ENCODE measurements at regions not wholly inside any gene's neighbourhood (a gene's known extent, or its start where the extent isn't known, plus 50 kb on each side); places are given as distances from the start of the nearest gene placed in this dataset.

DNA sequence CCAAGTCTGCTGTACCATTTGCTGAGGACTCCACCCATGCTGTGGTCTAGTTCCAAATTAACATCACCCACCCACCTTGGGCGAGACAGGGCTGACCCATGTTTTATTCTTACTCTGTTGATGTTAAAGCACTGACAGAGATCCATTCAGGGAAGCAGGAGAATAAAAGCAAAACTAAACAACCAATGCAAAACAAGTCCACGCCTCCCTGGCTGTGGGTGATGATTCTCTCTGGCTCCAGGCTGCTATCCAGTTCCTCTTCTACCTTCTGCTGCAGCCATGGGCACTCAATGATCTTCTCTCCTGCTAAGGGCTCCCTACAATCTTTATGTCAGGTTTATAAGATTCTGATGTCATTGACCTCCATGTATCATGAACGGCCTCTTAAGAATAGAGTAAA, 786.6 kb upstream of the ID2 start:
- no peak overlapping the region for H3K4me3 Mint-ChIP-seq
- ChIA-PET POLR2A (no interaction called here), CTCF (no interaction called here)
- H3K9me3 Mint-ChIP-seq: no peaks in the 10 kb centered on the region
- DNase-seq (no peak), ATAC-seq (ENCODE audit: low read depth) (no peak)
- TF ChIP-seq, protein P1, sequence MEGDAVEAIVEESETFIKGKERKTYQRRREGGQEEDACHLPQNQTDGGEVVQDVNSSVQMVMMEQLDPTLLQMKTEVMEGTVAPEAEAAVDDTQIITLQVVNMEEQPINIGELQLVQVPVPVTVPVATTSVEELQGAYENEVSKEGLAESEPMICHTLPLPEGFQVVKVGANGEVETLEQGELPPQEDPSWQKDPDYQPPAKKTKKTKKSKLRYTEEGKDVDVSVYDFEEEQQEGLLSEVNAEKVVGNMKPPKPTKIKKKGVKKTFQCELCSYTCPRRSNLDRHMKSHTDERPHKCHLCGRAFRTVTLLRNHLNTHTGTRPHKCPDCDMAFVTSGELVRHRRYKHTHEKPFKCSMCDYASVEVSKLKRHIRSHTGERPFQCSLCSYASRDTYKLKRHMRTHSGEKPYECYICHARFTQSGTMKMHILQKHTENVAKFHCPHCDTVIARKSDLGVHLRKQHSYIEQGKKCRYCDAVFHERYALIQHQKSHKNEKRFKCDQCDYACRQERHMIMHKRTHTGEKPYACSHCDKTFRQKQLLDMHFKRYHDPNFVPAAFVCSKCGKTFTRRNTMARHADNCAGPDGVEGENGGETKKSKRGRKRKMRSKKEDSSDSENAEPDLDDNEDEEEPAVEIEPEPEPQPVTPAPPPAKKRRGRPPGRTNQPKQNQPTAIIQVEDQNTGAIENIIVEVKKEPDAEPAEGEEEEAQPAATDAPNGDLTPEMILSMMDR (IDR thresholded peaks at IDR 0.05): no peak
- peaks cover 8% of the 10 kb centered on the region for H3K27me3 Mint-ChIP-seq
- H3K27ac Mint-ChIP-seq: no peak overlapping the region
- H3K36me3 Mint-ChIP-seq (ENCODE audit: low read depth): no peaks in the 10 kb centered on the region
- intact Hi-C loops (cut with micrococcal nuclease): no loop called here
- peaks cover 12% of the 10 kb centered on the region for H3K4me1 Mint-ChIP-seq

DNA sequence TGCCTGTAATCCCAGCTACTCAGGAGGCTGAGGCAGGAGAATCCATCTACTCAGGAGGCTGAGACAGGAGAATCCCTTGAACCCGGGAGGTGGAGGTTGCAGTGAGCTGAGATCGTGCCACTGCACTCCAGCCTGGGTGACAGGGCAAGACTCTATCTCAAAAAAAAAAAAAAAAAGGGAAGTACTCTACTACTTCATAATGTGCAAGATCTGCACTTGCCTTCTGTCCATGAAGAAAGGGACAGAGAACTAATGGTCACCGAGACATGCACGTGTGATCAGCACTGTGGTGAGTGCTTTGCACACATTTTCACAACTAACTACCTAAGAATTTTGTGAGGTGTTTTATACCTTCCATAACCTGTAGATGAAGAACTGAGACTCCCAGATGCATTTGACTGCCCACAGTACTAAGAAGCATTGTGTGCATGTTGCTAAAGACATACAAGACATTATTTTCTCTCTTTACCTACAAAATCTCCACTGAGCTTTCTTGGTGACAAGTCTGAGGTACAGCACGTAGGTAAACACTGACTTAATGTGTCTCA, 784.8 kb upstream of the ID2 start:
- POLR2A ChIA-PET: no interaction called here
- no peak overlapping the region for H3K27ac Mint-ChIP-seq
- TF ChIP-seq, protein P1 (IDR thresholded peaks at IDR 0.05): no peak
- H3K27me3 Mint-ChIP-seq: peaks cover 8% of the 10 kb centered on the region
- H3K9me3 Mint-ChIP-seq: no peaks in the 10 kb centered on the region
- peaks cover 12% of the 10 kb centered on the region for H3K4me1 Mint-ChIP-seq
- DNase-seq (no peak), ATAC-seq (ENCODE audit: low read depth) (no peak)
- intact Hi-C loops (cut with micrococcal nuclease): no loop called here
- H3K4me3 Mint-ChIP-seq: no peak overlapping the region
- CTCF ChIA-PET: no interaction called here
- no peaks in the 10 kb centered on the region for H3K36me3 Mint-ChIP-seq (ENCODE audit: low read depth)

DNA sequence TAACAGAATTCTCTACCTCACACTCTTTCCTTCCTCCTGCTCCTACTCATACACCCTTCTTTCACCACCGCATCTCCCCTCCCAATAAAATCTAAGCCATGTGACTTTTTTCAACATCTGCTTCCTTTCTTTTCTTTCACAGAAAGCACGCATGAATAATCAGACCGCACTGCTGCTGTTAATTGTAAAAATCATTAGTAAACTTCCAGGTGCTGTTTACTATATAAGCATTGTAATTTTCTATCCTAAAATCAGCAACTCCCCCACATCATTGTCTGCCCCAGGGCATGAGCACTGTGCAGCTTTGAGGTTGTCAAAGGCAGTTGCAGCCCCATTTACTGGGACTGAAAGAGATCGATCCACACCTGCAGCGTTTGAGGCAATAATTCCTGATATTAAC, 782.6 kb upstream of the ID2 start:
- TF ChIP-seq, protein P1 (IDR thresholded peaks at IDR 0.05): no peak
- POLR2A ChIA-PET: no interaction called here
- Mint-ChIP-seq H3K27ac (no peak overlapping the region), H3K36me3 (ENCODE audit: low read depth) (no peaks in the 10 kb centered on the region), H3K4me1 (peaks cover 12% of the 10 kb centered on the region), H3K4me3 (no peak overlapping the region), H3K27me3 (peaks cover 16% of the 10 kb centered on the region), H3K9me3 (no peaks in the 10 kb centered on the region)
- ATAC-seq (ENCODE audit: low read depth) (no peak), DNase-seq (no peak)
- intact Hi-C loops (cut with micrococcal nuclease): no loop called here
- CTCF ChIA-PET: no interaction called here

DNA sequence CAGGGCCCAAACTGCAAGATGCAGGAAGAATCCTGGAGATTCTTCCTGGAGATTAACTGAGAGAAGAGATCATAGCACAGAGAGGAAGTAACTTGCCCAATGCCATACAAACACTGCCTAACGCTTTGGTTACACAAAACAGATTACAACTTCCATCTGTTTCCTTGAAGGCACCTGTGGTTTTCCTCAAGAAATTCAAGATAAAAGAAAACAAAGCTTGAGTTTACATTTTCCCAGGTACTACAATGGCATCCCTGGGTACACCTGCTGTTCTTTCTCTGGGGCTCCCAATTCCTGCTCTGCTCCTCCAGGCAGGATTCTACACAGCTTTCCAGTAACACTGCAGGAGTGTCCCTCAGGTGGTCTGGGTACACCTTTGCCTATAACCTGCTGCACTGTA, 781.9 kb upstream of the ID2 start:
- H3K36me3 Mint-ChIP-seq (ENCODE audit: low read depth): no peaks in the 10 kb centered on the region
- ATAC-seq (ENCODE audit: low read depth) (no peak), DNase-seq (no peak)
- H3K4me3 Mint-ChIP-seq: no peak overlapping the region
- H3K27me3 Mint-ChIP-seq: peaks cover 16% of the 10 kb centered on the region
- ChIA-PET POLR2A (no interaction called here), CTCF (no interaction called here)
- no peak overlapping the region for H3K27ac Mint-ChIP-seq
- TF ChIP-seq, protein P1 (IDR thresholded peaks at IDR 0.05): no peak
- no peaks in the 10 kb centered on the region for H3K9me3 Mint-ChIP-seq
- H3K4me1 Mint-ChIP-seq: peaks cover 12% of the 10 kb centered on the region
- intact Hi-C loops (cut with micrococcal nuclease): no loop called here

DNA sequence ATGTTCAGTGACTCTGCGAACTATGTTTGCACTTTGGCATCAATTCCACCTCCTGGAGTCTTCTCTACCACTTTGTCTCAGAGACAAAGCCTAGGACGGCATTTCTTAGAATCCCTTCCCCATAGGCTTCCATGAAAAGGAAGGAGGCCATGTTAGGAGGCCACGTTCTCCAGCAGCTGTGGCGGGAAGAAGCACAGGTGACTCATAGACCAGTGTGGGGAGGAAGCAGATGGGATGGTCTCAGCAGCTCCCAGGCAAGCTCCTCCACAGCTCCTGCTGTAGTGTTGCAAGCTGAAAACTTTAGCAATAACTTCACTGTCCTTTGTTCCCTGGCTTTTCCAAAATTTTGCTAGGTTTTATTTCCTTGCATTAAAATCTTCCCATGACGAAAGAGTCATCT, 781.3 kb upstream of the ID2 start:
- DNase-seq: no peak
- Mint-ChIP-seq H3K36me3 (ENCODE audit: low read depth) (no peaks in the 10 kb centered on the region), H3K4me1 (peaks cover 12% of the 10 kb centered on the region), H3K9me3 (no peaks in the 10 kb centered on the region), H3K27me3 (peaks cover 16% of the 10 kb centered on the region), H3K4me3 (no peak overlapping the region), H3K27ac (no peak overlapping the region)
- ChIA-PET CTCF (no interaction called here), POLR2A (no interaction called here)
- TF ChIP-seq, protein P1 (IDR thresholded peaks at IDR 0.05): no peak
- ATAC-seq (ENCODE audit: low read depth): no peak
- intact Hi-C loops (cut with micrococcal nuclease): no loop called here

Data from activated B cell treated with CpG ODN at 0.5 μM for 24 hours (primary cell).